ENCODE measurements at regions not wholly inside any gene's neighbourhood (a gene's known extent, or its start where the extent isn't known, plus 50 kb on each side); places are given as distances from the start of the nearest gene placed in this dataset.
"Not testable (repeated sequence)": the region's sequence is repeated elsewhere in the genome, so short reads cannot be mapped to it uniquely, and the experiment has no call there.

DNA sequence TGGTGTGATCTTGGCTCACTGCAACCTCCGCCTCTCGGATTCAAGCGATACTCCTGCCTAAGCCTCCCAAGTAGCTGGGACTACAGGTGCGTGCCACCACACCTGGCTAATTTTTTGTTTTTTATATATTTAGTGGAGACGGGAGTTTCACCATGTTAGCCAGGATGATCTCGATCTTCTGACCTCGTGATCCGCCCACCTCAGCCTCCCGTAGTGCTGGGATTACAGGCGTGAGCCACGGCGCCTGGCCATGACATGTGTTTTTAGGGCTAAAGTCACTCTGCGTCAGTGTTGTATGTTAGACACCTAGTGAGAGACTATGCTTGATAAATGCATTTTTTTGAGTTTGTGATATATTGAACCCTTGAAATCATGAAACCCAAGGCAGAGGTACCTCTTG lies 674.6 kb upstream of the CTNND2 start:
- DNase-seq (ENCODE audit: low read depth): not testable (repeated sequence)

DNA sequence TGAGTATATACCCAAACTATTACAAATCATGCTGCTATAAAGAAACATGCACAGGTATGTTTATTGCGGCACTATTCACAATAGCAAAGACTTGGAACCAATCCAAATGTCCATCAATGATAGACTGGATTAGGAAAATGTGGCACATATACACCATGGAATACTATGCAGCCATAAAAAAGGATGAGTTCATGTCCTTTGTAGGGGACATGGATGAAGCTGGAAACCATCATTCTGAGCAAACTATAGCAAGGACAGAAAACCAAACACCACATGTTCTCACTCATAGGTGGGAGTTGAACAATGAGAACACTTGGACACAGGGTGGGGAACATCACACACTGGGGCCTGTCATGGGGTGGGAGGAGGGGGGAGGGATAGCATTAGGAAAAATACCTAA lies 672.7 kb upstream of the CTNND2 start:
- not testable (repeated sequence) for DNase-seq (ENCODE audit: low read depth)

DNA sequence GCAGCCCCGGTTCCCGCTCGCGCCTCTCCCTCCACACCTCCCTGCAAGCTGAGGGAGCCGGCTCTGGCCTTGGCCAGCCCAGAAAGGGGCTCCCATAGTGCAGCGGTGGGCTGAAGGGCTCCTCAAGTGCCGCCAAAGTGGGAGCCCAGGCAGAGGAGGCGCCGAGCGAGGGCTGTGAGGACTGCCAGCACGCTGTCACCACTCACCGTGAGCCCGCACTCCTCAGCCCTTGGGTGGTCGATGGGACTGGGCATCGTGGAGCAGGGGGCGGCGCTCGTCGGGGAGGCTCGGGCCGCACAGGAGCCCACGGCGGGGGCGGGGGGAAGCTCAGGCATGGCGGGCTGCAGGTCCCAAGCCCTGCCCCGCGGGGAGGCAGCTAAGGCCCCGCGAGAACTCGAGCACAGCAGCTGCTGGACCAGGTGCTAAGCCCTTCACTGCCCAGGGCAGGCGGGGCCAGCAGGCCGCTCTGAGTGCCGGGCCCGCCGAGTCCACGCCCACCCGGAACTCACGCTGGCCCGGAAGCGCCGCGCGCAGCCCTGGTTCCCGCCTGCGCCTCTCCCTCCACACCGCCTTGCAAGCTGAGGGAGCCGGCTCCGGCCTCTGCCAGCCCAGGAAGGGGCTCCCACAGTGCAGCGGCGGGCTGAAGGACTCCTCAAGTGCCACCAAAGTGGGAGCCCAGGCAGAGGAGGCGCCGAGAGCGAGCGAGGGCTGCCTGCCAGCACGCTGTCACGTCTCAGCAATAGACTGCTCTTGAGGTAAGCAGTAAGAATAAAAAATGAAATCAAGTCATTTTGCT lies 670.2 kb upstream of the CTNND2 start:
- not testable (repeated sequence) for DNase-seq (ENCODE audit: low read depth)

DNA sequence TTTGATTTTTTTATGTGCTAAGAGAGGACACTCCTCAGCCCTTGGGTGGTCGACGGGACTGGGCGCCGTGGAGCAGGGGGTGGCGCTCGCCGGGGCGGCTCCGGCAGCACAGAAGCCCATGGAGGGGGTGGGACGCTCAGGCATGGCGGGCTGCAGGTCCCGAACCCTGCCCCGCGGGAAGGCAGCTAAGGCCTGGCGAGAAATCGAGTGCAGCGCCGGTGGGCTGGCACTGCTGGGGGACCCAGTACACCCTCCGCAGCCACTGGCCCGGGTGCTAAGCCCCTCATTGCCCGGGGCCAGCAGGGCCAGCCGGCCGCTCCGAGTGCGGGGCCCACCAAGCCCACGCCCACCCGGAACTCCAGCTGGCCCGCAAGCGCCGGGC lies 669.7 kb upstream of the CTNND2 start:
- not testable (repeated sequence) for DNase-seq (ENCODE audit: low read depth)

DNA sequence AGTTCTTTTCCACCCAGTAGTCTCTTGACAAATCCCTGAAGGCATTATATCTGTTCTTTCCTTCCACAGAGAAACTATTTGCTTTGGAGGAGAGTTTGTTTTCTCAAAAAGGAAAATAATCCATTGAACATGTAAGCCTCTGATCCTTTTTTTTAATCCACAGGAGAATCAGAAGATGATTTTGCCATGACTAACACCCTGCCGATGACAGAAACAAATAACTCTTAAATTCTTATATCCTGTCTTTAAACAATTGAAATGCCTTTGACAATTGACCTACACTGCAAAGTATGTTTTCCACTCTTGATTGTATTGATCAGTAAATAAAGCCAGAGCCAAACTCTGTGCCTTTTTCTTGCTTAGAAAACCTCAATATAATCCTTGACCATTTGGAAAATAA lies 666.4 kb upstream of the CTNND2 start:
- no peak for DNase-seq (ENCODE audit: low read depth)

DNA sequence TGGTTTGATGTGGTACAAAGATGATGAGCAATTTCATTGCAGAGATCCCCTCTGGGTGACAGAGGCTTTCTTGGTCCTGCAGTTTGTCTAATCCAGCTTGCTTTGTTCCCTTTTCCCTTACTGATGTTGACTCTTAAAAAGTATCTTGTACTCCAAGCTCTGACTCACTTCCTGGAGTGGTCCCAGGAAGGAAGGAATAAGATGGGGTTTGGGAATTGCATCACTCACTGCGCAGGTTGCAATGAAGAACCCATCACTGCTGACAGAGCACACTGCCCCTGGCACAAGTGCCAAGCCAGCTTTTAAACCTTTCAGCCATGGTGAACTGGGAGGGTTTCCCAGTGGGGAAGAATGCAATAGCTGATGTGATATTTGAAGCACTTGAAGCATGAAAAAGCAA lies 662.2 kb upstream of the CTNND2 start:
- DNase-seq (ENCODE audit: low read depth): peak; percentile 43

DNA sequence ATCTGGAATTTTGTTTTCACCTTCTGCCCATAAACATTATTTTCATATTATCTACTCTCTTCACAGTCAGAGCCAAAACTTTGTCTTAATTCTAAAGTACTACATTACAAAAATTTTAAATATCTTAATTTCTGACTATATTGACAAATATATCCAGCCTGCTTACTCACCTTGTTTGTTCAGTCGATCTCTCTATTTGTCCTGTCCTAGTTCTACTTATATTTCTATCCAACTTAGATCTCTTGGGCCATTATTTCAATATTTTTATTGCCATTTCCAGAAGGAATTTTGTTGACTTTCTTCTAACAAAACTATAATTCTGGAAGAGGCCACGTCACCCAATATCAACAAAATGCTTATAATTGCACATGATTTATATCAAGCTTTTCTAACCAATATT lies 652.8 kb upstream of the CTNND2 start:
- DNase-seq (ENCODE audit: low read depth): no peak

DNA sequence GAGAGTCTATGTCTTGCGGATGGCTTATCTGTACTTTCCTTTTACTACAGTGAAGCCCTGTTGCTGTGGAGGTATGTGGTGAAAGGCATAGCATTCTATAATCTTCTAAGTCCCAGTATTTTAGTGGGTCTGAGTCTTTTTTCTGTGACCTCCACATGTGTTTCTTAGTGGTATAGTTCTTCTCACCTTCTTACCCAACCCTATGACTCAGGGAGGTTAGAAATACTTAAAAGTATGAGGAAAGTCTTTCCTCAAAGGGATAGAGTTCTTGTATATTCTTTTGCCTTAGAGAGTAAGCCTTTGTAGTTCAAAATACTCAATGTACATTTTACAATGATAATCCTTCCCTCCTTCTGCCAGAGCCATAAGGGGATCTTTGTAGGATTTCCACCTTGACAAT lies 621.9 kb upstream of the CTNND2 start:
- no peak for DNase-seq (ENCODE audit: low read depth)

DNA sequence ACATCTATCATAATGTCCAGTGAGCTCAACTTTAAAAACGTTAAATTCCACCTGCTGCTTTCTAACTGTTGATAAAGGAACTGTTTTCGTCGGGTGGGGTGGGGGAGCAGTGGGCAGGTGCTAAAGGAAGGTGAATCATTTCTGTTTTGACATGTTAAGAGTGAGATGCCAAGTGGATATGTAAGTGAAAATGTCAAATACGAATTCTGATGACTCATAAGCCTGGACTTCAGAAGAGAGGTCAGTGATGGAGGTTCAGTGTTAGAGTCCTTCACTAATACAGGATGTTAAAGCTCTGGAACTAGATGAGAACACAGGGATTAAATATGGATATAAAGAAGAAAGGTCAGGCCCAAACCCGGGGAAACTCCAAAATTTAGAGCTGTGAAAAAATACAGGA lies 617.9 kb upstream of the CTNND2 start:
- DNase-seq (ENCODE audit: low read depth): peak; percentile 43

DNA sequence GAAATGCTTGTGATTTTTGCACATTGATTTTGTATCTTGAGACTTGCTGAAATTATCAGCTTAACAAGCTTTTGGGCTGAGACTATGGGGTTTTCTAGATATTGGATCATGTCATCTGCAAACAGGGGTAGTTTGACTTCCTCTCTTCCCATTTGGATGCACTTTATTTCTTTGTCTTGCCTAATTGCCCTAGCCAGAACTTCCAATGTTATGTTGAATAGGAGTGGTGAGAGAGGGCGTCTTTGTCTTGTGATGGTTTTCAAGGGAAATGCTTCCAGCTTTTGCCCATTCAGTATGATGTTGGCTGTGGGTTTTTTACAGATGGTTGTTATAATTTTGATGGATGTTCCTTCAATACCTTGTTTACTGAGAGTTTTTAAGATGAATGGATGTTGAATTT lies 600.7 kb upstream of the CTNND2 start:
- DNase-seq (ENCODE audit: low read depth): not testable (repeated sequence)

DNA sequence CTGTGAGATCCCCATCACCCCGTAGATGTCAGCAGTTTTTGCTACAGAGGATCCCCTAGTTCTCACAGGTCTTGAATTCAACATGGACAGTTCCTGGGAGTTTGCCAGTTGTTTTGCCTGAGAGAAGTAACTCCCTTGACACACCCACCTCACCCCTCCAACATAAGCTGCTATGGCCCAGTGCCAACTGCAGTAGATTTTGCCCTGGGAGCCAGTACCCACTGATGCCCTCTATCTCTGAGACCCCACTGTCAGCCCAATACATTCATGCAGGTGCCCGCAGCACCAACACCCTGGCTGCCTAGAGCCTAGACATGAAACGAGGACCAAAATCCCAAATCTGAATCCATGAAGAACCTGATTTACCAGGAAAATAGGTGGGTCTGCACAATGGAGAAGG lies 583.9 kb upstream of the CTNND2 start:
- DNase-seq (ENCODE audit: low read depth): no peak

DNA sequence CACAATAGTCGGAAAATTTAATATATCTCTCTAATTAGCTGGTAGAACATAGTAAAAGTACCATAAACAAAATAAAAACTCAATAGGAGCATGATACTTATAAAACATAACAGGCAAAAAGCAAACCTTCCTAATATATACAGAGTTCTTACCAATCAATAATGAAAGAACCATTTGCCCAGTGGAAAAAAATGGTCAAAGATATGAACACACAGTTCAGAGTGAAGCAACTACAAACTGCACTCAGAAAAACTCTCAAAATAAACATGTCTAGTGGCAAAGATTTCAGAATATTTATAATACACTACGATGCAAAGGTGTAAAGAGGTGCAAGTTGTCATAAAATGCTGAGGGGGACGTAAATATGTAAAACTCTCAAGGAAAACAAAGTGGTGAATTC lies 576.2 kb upstream of the CTNND2 start:
- no peak for DNase-seq (ENCODE audit: low read depth)

DNA sequence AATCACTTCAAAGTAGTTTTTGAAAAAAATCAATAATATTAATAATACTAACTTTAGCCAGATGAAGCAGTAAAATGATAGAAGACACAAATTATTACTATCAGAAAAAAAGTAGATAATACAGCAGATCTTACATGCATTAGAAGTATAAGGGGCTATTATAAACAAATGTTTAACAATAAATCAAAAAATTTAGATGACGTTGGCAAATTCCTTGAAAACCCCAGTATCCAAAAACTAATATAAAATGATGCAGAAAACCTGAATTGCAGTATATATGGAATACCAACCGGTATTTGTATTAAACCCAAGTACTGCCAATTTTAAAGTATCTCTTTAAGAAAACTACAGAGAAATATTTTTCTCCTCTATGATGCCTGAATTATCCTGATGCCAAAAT lies 573.3 kb upstream of the CTNND2 start:
- DNase-seq (ENCODE audit: low read depth): no peak

DNA sequence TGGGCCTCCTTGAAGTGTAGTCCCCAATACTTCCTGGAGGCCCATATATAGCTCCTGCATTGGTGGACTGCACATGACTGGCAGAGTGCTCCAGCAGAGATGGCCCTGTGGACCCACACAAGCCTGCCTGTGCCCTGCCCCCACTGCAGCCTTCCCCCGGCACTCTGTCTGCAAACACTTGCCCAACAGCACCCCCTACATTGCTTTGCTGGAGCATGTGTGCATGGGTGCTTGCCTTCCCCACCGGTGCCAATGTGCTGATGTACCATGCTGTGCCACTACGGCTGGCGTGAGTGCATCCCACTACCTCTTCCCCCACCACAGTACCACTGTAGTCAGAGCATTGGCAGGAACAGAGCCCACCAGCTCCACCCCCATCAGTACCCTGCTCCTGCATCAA lies 563.6 kb upstream of the CTNND2 start:
- no peak for DNase-seq (ENCODE audit: low read depth)

DNA sequence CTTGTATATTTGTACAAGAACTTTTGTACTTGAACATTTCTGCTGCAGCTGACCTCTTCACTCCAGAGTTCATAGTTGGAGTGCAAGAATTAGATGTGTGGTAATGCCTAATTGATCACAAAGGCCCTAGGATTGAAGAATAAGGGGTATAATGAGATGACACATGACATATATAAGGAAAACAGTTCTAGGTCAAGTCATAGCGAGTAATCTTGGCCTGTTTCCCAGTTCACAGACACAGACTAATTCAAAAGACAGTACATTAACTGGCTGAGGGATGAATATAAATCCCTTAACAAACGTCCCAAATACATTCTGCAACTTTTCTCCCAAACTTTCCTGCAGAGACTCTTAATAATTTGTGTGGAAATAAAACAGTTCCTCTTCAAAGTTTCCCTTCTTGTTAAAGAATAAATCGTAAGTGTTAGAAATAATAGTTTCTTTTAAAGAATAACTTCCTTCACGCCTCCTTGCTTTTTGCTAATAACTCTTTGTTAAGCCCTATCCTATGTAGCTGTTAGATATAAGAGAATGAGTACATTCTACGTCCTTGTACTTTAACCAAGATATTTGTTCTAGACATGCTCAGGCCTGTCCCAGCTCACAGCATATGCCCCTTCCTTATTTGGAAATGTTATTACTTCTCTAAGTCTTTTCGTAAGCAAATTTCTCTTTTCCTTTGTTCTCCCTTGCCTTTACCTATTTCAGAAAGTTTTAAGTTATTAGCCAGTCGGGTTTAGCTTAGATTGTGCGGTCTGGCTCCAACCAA lies 556.4 kb upstream of the CTNND2 start:
- peak; percentile 12 for DNase-seq (ENCODE audit: low read depth)

DNA sequence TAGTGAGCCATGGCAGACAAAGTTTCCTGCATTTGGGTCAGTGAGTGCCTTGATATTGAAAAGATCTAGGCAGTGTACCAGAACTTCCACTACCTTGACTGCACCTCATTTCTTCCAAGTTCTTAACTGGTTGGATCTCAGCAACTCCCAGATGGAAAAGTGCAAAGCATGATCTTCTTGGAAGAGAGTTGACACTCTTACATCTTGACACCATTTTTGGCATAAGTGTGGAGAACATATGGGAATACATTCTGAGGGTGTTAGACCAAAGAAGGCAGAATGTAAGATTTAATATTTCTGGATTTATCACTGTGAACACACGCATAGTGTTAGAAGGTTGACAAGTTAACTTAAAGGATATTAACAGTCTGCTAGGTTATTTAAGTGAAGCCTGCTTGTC lies 555.1 kb upstream of the CTNND2 start:
- no peak for DNase-seq (ENCODE audit: low read depth)

DNA sequence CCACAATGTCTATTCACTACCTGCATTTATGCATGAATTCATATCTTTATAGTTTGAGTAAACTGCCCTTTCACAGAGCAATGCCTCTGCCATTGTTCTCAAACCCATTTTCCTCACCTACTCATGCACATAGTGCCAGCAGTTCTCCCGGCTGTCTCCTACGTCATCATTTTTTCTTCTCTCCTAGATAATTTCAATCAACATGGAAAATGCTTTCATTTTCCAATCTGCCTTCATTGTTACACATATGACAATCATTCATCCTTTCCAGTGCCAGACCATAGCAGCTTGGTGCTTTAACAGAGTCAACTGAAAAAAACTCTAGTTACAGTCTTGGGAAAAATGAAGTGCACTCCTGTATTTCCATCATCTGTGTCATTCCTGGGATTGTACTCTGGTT lies 514.8 kb upstream of the CTNND2 start:
- DNase-seq (ENCODE audit: low read depth): no peak

DNA sequence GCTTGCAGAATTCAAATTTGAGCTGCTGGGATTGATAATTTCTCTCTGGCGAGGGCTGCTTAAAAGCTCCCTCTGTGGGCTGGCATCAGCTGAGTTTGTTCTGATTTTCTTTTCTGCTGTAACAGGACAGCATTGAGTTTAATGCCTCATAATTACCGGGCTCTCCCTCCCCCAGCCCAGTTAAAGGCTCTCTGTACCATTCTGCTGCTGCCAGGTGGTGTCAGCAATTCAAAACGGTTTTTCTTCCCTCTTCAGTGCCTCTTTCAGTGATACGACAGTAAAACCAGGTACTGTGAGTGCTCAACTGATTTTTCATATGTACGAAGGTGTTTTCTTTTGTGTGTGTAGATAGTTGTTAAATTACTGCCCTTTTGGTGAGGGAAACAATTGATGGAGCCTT lies 509.3 kb upstream of the CTNND2 start:
- no peak for DNase-seq (ENCODE audit: low read depth)

DNA sequence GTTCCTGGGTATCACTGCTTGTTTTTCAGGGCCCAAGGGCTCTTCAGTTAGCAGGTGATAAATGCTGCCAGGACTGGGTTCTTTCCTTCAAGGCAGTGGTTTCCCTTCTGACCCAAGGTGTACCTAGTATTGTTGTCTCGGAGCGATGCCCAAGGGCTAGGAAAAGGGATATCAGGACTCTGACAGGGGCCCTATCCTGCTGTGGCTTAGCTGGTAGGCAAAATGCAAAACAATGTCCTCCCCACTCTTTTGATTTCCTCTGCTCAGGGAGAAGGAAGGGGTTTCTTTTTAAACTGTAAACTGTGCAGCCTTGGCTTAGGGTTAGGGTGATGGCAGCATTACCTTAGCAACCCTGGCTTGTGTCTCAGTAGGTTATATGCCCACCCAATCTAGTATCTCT lies 508.8 kb upstream of the CTNND2 start:
- DNase-seq (ENCODE audit: low read depth): no peak

DNA sequence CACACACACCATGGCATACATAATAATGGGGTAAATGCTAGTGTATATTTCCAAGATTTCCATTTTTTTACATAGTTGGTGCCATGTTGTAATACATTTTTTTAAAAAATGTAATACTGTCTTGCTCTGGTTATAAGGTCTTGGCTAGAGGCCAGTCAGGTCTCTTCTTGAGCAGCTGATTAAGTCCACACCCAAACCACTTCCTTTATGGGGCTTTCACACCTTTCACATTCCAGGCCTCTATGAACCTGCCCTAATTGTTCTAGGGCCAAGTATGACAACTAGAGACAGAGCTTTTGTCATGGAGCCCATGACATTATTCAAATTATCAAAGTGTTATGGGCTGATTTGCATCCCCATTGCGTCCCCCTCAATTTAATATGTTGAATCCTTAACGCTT lies 495.6 kb upstream of the CTNND2 start:
- DNase-seq (ENCODE audit: low read depth): no peak

DNA sequence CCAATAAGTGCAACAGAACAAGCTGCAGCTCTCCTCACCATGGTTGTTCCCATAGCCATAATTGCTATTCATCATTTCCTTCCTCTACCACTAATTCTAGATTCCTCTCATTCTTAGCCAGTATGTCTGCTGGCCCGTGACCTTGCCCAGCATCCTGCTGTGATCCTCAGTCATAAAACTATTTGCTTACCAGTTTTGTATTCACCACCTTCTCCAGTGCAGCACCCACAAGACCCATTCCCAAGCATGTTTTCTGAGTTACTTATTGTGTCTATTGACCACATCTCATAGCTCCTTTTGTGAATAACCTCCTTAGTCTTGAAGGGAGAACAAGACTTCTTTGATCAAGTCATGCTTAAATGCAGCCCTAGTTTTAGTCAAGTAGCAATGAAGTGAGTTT lies 488.0 kb upstream of the CTNND2 start:
- peak; percentile 49 for DNase-seq (ENCODE audit: low read depth)

DNA sequence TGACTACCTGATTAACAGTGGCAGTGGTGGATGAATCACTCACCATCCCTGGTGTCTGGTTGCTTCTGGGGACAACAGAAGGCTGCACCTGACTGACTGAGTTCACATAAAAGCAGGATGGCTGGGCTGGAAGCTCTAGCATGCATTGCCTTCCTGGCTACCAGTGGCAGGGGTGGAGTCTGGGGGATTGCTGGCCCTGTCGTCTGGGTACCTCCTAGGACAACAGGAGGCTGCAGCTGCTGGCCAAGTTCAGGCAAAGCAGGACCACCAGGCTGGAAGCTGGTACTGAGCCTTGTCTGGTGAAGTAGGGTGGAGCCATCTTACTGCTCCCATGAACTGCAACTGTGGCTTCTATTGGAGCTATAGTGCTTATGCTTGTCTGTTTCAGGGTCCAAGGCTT lies 480.8 kb upstream of the CTNND2 start:
- peak; percentile 4 for DNase-seq (ENCODE audit: low read depth)

DNA sequence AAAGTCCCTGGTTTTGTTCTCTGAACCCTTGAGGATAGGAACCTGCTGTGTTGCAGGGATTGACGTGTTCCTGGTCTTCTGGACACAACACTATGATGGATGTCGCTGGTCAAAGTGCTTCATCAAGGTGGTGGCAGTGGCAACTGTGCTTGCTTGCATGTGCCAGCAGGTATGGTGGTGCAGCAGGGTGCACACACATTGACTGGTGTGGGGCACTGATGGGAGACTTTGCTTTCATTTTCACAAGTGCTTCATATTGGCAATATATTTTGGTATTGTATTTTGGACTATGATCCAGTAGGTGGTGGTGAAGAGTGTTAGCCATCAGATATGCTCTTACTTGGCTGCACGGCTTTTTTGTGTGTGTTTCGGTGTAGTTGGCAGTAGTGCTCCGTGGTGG lies 479.8 kb upstream of the CTNND2 start:
- DNase-seq (ENCODE audit: low read depth): no peak

DNA sequence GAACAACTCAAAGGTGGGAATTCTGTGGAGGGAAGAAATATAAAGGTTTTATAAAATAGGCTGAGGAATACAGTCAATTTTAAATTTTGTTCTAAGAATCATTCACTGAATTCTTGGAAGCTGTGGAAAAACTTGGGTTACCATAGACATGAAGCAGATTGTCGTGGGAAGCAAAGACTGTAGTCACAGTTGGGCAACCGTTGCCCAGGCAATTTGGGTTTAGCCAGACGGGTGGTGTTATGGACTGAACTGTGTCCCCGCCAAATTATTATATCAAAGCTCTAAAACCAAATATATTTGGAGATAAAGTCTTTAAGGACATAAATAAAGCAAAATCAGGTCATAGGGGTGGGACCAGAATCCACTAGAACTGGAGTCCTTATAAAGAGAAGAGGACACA lies 463.7 kb upstream of the CTNND2 start:
- DNase-seq (ENCODE audit: low read depth): no peak

Measured in M059J (cell line).